ENCODE measurements at regions not wholly inside any gene's neighbourhood (a gene's known extent, or its start where the extent isn't known, plus 50 kb on each side); places are given as distances from the start of the nearest gene placed in this dataset.

DNA sequence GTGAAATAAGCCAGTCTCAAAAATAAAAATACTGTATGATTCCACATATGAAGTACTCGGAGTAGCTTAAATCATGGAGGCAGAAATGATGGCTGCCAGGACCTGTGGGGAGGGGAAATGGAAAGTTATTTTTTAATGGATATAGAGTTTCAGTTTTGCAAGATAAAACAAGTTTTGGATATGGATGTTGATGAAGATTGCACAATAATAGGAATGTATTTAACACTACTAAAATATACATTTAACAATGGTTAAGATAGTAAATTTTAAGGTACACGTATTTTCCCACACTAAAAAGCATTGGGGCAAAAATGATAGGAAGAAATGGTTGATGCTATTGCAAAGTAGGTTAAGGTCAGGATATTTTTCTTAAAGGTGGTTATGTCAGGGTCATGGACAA, 1058.9 kb upstream of the MAP3K7 start:
- no peak for DNase-seq (ENCODE audit: low spot score)

- no peak for DNase-seq (ENCODE audit: low spot score)
Observed at GRCh38 chr6:91637217-91637616, 1050.3 kb upstream of the MAP3K7 start.

DNA sequence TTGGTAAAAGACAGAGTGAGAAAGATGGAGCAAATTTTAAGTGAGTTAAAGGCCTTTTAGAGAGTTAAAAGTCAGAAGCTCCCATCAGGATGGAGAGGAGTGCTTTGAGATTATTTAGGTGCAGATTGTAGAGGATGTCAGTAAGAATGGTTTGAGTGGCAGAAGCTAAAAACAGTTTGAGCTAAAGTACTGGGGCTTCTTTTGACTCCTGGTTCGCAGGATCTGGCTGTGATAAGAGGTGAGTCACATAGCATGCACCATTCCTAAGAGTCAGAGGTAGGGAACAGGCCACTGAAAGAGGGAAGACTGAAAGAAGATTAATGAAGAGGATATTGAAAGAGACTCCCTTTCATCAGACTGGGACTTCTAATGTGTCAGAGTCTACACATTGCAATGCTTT, 1047.9 kb upstream of the MAP3K7 start:
- no peak for DNase-seq (ENCODE audit: low spot score)

GRCh38 chr6:91633374-91634111, 1046.7 kb upstream of the MAP3K7 start:
- DNase-seq (ENCODE audit: low spot score): no peak

DNA sequence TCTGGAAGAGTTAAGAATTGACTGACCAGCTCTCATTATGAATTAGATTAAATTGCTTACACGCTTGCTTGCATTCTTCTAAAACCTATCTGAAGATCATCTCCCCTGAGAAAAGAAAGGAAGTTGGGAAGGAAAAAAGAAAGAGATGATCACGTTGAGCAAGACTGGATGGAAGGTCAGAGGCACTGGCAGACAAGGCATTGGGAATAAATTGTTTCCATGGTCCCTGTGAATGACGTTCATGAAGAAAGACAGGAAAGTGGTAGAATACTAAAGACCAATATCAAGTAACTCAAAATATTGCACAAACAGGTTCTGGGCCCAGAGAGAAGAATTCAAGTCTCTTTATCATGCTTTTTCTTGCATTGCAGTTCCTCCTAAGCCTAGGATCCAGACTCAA, 1045.4 kb upstream of the MAP3K7 start:
- no peak for DNase-seq (ENCODE audit: low spot score)

DNA sequence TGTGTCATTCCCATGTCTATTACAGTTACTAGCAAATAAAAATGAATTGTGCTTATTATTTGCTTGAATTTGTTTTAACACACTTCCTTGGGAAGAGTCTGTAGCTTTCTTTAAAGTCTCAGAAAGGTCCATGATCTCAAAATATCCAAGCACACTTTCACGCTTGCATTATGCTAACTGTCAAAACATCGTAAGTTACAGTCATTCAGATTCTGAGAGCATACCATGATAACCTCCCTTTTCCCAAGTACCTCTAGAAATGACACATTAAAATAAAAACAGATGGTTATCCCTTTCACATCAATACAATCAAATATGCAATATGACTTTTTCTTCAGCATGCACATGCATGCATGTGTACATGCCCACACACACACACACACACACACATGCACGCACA, 1044.4 kb upstream of the MAP3K7 start:
- DNase-seq (ENCODE audit: low spot score): no peak

- no peak for DNase-seq (ENCODE audit: low spot score)
Observed at GRCh38 chr6:91626911-91627310, 1040.0 kb upstream of the MAP3K7 start.

GRCh38 chr6:91613481-91613880, 1026.6 kb upstream of the MAP3K7 start:
- DNase-seq (ENCODE audit: low spot score): no peak

GRCh38 chr6:91611190-91611589, 1024.3 kb upstream of the MAP3K7 start:
- DNase-seq (ENCODE audit: low spot score): no peak

DNA sequence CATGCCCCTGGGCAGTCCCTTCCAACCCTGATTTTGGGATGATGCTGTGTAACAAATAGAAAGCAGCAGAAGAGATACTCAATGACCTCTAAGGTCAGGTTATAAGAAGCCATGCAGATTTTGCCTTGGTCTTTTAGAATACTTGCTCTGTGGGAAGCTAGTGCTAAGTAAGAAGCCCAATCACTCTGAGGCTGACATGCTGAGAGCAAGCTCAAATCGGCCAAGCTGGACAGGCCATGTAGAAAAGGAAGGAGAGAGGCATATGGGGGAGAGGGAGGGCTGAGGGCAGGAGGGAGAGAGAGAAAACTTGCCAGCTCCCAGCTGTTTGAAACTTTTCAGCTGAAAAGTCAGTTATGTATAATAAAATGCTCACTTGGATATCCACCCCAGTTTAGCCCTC, 1021.6 kb upstream of the MAP3K7 start:
- no peak for DNase-seq (ENCODE audit: low spot score)

DNA sequence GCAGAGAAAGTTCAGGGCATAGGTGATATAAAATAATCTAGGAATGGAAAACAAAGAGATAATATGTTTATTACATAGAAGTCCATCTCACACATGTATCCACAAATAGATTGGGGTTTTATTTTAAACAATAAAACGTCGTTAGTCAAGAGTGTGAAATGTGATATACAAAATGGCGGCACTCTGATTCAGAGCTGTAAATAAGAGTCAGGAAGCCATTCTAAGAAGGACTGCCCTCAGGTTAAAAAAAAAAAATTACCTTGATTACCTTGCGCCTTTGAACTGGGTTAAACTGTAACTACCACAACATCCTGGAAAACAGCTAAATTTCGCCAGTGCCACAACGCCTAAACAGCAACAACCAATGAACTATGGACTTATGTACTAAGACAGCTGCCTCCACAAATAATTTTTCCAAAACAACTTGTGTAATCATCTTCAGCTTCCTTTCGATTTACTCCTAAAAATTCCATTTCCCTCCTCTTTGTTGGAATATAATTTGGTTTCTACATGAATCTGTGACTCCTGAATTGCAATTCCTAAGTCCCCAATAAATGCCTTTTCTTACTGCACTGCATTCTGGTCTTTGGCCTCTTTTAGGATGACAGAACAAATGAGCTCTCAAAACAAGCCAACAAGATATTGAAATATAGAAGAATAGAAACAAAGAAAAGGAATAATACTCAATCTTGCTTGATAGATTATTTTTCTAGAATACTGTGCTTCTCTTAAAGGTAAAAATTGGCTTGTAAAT, 1019.5 kb upstream of the MAP3K7 start:
- DNase-seq (ENCODE audit: low spot score): peak; percentile 1

GRCh38 chr6:91600561-91600960, 1013.7 kb upstream of the MAP3K7 start:
- DNase-seq (ENCODE audit: low spot score): no peak

- DNase-seq (ENCODE audit: low spot score): no peak
Observed at GRCh38 chr6:91590191-91590590, 1003.3 kb upstream of the MAP3K7 start.

DNA sequence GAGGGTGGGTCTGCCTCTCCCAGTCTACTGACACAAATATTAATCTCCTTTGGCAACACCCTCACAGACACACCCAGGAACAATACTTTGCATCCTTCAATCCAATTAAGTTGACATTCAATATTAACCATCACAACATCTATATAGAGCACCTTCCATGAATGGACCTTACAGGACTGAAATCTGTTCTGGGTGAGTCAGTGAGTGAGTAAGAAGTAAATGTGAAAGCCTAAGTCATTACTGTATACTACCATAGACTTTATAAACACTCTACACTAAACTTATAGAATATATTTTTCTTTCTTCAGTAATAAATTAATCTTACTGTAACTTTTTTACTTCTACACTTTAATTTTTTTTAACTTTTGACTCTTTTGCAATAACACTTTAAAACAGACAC, 993.8 kb upstream of the MAP3K7 start:
- no peak for DNase-seq (ENCODE audit: low spot score)

- DNase-seq (ENCODE audit: low spot score): no peak
Observed at GRCh38 chr6:91575032-91575431, 988.2 kb upstream of the MAP3K7 start.

GRCh38 chr6:91573826-91574416, 987.0 kb upstream of the MAP3K7 start:
- no peak for DNase-seq (ENCODE audit: low spot score)

DNA sequence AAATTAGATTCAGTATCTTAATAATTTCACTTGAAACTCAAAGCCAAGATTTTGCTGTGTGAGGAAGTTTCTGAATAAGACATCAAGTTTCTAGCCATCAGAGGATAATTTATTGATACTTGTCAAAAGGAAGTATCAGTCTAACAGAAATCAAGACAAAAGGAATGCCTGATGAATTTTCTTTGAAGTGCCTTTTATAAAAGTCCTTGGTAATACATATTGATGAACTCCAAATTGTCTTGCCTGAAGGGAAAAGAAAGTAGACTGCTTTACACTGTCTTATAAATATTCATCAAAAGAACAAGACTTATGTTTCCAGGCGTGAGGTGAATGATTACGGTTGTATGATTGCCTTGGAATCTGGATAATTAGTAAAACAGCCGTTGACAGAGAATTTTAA, 986.0 kb upstream of the MAP3K7 start:
- DNase-seq (ENCODE audit: low spot score): no peak

DNA sequence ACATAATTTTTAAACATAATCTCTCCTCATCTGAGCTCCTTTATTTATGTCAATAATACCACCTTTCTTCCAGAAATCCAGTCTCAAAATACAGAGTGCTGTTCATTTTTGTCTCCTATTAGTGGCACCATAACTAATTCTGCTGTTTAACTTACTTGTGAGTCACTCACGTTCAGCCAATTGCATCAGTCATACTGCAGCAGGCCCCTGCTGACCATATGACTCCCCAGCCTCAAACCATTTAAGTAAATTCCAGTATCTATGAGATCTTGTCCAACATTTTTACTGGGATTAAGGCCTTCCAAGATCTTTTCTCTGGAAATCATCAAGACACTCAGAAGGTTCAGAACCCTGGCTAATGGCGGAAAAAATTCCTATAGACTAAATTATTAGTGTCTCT, 982.2 kb upstream of the MAP3K7 start:
- DNase-seq (ENCODE audit: low spot score): no peak

GRCh38 chr6:91566467-91566866, 979.6 kb upstream of the MAP3K7 start:
- DNase-seq (ENCODE audit: low spot score): no peak

- DNase-seq (ENCODE audit: low spot score): no peak
Observed at GRCh38 chr6:91565207-91565606, 978.3 kb upstream of the MAP3K7 start.

DNA sequence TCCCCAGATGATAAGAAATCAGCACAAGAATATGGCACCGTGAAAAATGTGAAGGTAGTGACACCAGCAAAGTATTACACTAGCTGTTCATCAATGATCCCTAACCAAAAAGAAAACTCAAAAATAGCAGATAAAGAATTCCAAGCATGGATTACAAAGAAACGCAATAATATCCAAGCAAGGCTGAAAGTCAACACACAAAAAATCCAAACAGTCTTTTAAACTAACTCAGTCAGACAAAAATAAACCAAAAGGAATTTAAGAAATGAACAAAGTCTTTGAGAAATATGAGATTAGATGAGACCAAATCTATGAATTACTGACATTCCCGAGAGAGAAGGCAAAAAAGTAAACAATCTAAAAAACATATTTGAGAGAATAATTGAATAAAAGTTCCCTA, 976.1 kb upstream of the MAP3K7 start:
- no peak for DNase-seq (ENCODE audit: low spot score)

DNA sequence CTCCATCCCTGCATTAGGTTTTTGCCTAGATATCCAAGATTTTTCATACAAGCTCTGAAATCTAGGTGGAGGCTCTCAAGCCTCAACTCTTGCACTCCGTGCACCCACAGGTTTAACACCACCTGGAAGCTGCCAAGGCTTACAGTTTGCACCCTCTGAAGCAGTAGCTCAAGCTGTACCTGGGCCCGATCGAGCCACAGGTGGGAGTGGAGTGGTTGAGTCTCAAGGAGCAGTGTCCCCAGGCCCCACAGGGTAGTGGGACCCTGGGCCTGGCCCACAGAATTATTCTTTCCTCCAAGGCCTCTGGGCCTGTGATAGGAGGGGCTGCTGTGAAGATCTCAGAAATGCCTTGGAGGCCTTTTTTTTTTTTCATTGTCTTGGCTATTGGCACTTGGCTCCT, 973.5 kb upstream of the MAP3K7 start:
- no peak for DNase-seq (ENCODE audit: low spot score)

DNA sequence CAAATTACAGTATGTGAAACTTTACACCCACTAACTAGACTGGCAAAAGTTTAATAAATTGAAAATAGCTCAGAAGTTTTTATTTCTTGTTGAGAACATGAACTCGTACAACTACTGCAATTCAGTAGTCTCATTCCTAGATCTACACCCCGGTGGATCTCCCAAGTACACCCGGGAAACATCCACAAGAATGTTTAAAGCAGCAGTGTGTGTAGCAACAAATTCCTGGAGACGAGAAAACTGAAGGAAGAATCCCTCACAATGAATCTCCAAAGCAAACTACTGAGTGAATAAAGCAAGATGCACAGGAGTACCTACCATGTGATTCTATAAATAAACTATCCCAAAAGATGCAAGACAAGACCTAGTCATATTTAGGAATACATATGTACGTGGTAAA, 954.0 kb upstream of the MAP3K7 start:
- DNase-seq (ENCODE audit: low spot score): no peak

All from HuH-7 (cell line).